Heart left ventricle (tissue), 13 donors: ENCODE measurements at regions not wholly inside any gene's neighbourhood (a gene's known extent, or its start where the extent isn't known, plus 50 kb on each side); places are given as distances from the start of the nearest gene placed in this dataset.

Experiments used
- POLR2A ChIP-seq, 2 donors: fragments of 450-650 bp; IDR thresholded peaks; one replicate each; pipeline ENCODE4 v1.6.1; 2017; ENCODE audit warnings: antibody characterized with exemption in 2 of 2, mild to moderate bottlenecking in 2 of 2, moderate library complexity in 2 of 2
- TF ChIP-seq, protein P1 (sequence below), 12 donors: fragments of 200-600 bp; sonication (generic) in 4 of 12; IDR thresholded peaks; one replicate each; pipeline versions ENCODE4 v1.5.0 to v1.8.0; 2018 to 2022; ENCODE audit warnings: antibody characterized with exemption in 12 of 12, mild to moderate bottlenecking in 5 of 12
- donor health status: ischemic (EF 13 %, LVEDD 7.1; RV severe dilation, severe dysfunction).
- donor health status: DM: no; HTN: yes; CAD: no.
- donor health status: DM: no; HTN: no; CAD: no.
- donor health status: ischemic (EF 25% LVEDD 6.9; RV normal size, moderate dysfunction).
- donor health status: ischemic (EF 25% LVEDD 5.7; RV mildly dilated, moderate dysfunction).
- donor health status: ischemic (EF 35%, LVEDD 5.7; RV mildly dilated, moderate dysfunction).
- donor health status: nonischemic (EF 11% LVEDD 7.7; RV severe dilation, severe dysfunction).
- donor health status: DM: yes; HTN: yes; CAD: no.
- donor health status: PGD.
- donor health status: ischemic (EF 29% LVEDD 5.4; RV normal size, mild dysfunction).
- donor health status: nonischemic (EF 23%, LVEDD 6.1; RV moderate dilation, normal function).

DNA sequence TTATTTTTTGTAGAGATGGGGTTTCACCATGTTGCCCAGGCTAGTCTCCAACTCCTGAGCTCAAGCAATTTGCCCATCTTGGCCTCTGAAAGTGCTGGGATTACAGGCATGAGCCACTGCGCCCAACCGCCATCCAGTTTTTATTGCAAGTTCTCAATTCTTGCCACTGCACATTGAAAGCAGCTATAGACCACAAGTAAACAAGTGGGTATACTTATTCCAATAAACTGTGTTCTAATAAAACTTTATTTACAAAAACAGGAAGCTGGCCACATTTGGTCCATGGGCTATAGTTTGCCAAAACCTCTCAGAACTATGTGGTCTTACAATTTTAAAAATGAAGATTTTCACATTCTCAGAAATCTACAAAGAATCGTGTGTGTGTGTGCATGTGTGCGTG lies 313.6 kb upstream of the RASGEF1B start:
- TF ChIP-seq, protein P1, sequence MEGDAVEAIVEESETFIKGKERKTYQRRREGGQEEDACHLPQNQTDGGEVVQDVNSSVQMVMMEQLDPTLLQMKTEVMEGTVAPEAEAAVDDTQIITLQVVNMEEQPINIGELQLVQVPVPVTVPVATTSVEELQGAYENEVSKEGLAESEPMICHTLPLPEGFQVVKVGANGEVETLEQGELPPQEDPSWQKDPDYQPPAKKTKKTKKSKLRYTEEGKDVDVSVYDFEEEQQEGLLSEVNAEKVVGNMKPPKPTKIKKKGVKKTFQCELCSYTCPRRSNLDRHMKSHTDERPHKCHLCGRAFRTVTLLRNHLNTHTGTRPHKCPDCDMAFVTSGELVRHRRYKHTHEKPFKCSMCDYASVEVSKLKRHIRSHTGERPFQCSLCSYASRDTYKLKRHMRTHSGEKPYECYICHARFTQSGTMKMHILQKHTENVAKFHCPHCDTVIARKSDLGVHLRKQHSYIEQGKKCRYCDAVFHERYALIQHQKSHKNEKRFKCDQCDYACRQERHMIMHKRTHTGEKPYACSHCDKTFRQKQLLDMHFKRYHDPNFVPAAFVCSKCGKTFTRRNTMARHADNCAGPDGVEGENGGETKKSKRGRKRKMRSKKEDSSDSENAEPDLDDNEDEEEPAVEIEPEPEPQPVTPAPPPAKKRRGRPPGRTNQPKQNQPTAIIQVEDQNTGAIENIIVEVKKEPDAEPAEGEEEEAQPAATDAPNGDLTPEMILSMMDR (IDR thresholded peaks at IDR 0.05), result no peak
- TF ChIP-seq POLR2A (IDR thresholded peaks at IDR 0.05), result no peak
